ENCODE measurements at regions not wholly inside any gene's neighbourhood (a gene's known extent, or its start where the extent isn't known, plus 50 kb on each side); places are given as distances from the start of the nearest gene placed in this dataset.

DNA sequence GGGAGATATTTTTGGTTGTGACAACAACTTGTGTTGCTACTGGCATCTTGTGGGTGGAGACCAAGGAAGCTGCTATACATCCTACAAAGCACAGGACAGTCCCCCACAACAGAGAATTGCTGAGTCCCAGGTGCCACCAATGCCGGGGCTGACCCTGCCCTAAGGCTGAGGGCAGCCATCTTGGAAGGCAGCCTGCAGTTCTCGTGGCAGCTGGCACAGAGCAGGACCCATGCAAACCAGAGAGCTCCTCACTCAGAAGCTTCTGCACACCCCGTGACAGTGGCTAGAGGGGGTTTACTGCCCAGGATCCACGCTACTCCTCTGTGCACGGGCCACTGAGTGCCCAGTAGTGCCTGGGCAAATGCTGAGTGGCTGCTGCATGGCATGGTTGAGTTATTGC lies 143.4 kb downstream of the CTTN start:
- POLR2A ChIA-PET, result no interaction called here
- no peaks in the 10 kb centered on the region for H3K36me3 ChIP-seq (ENCODE audit: control insufficient read depth in 1 of 2, insufficient read depth in 2 of 2, low read length in 2 of 2)
- TF ChIP-seq POLR2A (IDR thresholded peaks at IDR 0.05; ENCODE audit: borderline replicate concordance, extremely low read depth, insufficient read depth, insufficient read length) (no peak), CEBPB (IDR thresholded peaks at IDR 0.05; ENCODE audit: low read depth) (no peak), ZBTB33 (IDR thresholded peaks at IDR 0.05; ENCODE audit: extremely low read depth, insufficient replicate concordance, low read length) (no peak), JUND (IDR thresholded peaks at IDR 0.05) (no peak), ZNF274 (IDR thresholded peaks at IDR 0.05; ENCODE audit: low read depth, low read length) (no peak), REST (IDR thresholded peaks at IDR 0.05; ENCODE audit: low read depth) (no peak), SIN3A (IDR thresholded peaks at IDR 0.05; ENCODE audit: low read depth) (no peak), EGR1 (IDR thresholded peaks at IDR 0.05; ENCODE audit: low read depth) (no peak), RAD21 (IDR thresholded peaks at IDR 0.05; ENCODE audit: low read depth) (no peak)
- H3K9me3 ChIP-seq (ENCODE audit: control insufficient read depth in 1 of 2, insufficient read depth in 1 of 2, low read depth in 1 of 2, low read length in 2 of 2), result peaks cover 0 to 3% of the 10 kb centered on the region in 2 experiments; a peak in 1 of 4 replicates
- intact Hi-C loops (cut with micrococcal nuclease), result no loop called here
- H3K27me3 ChIP-seq (ENCODE audit: insufficient read depth, low read length), result no peaks in the 10 kb centered on the region
- ATAC-seq, result no peak
- H3K4me2 ChIP-seq (ENCODE audit: low read length), result no peak overlapping the region
- no peaks in the 10 kb centered on the region for H3K79me2 ChIP-seq (ENCODE audit: insufficient read depth, low read length)
- no peak for DNase-seq (ENCODE audit: low read depth, low spot score)
- no peak overlapping the region for H3K4me3 ChIP-seq (replicated peaks in 1 of 2; ENCODE audit: low read depth in 1 of 2, low read length in 2 of 2)
- H3K9ac ChIP-seq (ENCODE audit: low read length), result no peak overlapping the region
- RAD21 ChIA-PET (ENCODE audit: low non-redundant PET in 1 of 2, low total read pairs in 2 of 2, uncharacterized antibody in 2 of 2, unreplicated experiment in 2 of 2), result no interaction called here
- no peaks in the 10 kb centered on the region for H3K9me2 ChIP-seq (ENCODE audit: insufficient read depth)
- CTCF ChIA-PET, result no interaction called here
- H4K20me1 ChIP-seq (ENCODE audit: insufficient read depth), result no peaks in the 10 kb centered on the region
- BruUV-seq (replicated peaks), result no TSS peak
- H3K27ac ChIP-seq (ENCODE audit: low read depth, low read length), result no peak overlapping the region
- no peaks in the 10 kb centered on the region; a peak in 1 of 4 replicates for H3K4me1 ChIP-seq (ENCODE audit: control insufficient read depth in 1 of 2, insufficient read depth in 2 of 2, low read length in 2 of 2)
- H2AFZ ChIP-seq (ENCODE audit: low read depth, low read length, poor library complexity, severe bottlenecking), result no peak overlapping the region
